ENCODE measurements at regions not wholly inside any gene's neighbourhood (a gene's known extent, or its start where the extent isn't known, plus 50 kb on each side); places are given as distances from the start of the nearest gene placed in this dataset.
A peak's percentile ranks its signal among the peaks of the same experiment; 100 is the strongest.

DNA sequence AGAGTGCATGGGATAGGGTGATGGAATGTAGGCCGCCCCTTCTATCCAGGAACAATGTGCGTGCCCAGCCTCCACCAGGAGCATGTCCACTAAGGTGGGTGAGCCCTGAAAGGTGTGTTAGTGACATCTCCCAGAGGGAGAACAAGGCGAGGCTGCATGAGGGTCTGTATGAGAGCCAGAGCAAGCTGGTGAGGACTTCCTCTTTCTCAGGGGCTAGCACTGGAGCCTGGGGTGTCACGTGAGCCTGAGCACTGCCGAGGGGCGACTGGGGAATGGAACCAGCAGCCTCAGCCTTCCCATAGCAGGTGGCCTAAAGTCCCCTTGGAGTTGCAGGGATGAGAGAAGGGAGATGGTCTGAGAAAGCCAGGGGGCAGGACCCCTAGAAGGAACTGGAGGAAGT, 156.3 kb upstream of the COBL start:
- Mint-ChIP-seq H3K9me3 (no peaks in the 10 kb centered on the region), H3K27me3 (peaks cover 10% of the 10 kb centered on the region), H3K4me3 (no peak overlapping the region), H3K36me3 (ENCODE audit: low read depth) (no peaks in the 10 kb centered on the region), H3K27ac (no peak overlapping the region), H3K4me1 (ENCODE audit: low read depth) (peaks cover 3% of the 10 kb centered on the region)
- no peak for DNase-seq
- H3K36me3 ChIP-seq (ENCODE audit: insufficient read depth, low read length): no peaks in the 10 kb centered on the region
- POLR2A ChIA-PET: no interaction called here
- no peaks in the 10 kb centered on the region for H3K4me1 ChIP-seq (ENCODE audit: insufficient read depth, low read length)
- no peak for ATAC-seq (ENCODE audit: poor library complexity)
- peaks cover 0 to 40% of the 10 kb centered on the region in 2 experiments for H3K9me3 ChIP-seq (ENCODE audit: control insufficient read depth in 1 of 2, insufficient read depth in 1 of 2, low read length in 2 of 2)
- H3K27ac ChIP-seq (ENCODE audit: low read depth in 1 of 2, low read length in 2 of 2): no peak overlapping the region
- peaks cover 0 to 6% of the 10 kb centered on the region in 2 experiments for H3K27me3 ChIP-seq (ENCODE audit: control insufficient read depth in 1 of 2, insufficient read depth in 2 of 2, low read length in 2 of 2)
- TF ChIP-seq, protein P1, sequence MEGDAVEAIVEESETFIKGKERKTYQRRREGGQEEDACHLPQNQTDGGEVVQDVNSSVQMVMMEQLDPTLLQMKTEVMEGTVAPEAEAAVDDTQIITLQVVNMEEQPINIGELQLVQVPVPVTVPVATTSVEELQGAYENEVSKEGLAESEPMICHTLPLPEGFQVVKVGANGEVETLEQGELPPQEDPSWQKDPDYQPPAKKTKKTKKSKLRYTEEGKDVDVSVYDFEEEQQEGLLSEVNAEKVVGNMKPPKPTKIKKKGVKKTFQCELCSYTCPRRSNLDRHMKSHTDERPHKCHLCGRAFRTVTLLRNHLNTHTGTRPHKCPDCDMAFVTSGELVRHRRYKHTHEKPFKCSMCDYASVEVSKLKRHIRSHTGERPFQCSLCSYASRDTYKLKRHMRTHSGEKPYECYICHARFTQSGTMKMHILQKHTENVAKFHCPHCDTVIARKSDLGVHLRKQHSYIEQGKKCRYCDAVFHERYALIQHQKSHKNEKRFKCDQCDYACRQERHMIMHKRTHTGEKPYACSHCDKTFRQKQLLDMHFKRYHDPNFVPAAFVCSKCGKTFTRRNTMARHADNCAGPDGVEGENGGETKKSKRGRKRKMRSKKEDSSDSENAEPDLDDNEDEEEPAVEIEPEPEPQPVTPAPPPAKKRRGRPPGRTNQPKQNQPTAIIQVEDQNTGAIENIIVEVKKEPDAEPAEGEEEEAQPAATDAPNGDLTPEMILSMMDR (IDR thresholded peaks at IDR 0.05): no peak
- CTCF ChIA-PET: no interaction called here
- intact Hi-C loops (cut with DNase I, micrococcal nuclease): no loop called here
- H3K4me3 ChIP-seq (ENCODE audit: low read length): no peak overlapping the region

DNA sequence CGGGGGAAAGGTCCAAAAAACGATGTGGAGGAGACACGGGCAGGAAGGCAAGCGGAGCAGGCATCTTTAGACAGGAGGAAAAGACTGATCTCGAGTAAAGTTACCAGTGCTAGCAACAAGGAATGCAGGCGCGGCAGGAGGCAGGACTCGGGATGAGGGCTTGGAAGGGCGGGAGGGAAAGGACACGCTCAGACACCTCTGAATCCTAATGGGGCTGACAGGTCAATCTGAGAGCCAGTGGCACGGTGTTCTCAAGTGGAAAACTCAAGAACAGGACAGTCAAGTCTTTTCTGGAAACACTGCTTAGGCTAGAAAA, 155.3 kb upstream of the COBL start:
- TF ChIP-seq, protein P1 (IDR thresholded peaks at IDR 0.05): no peak
- ChIA-PET POLR2A (no interaction called here), CTCF (no interaction called here)
- no peak overlapping the region for H3K27ac Mint-ChIP-seq
- intact Hi-C loops (cut with DNase I, micrococcal nuclease): no loop called here
- Histone ChIP-seq H3K27ac (ENCODE audit: low read depth in 1 of 2, low read length in 2 of 2) (no peak overlapping the region), H3K4me3 (ENCODE audit: low read length) (no peak overlapping the region), H3K4me1 (ENCODE audit: insufficient read depth, low read length) (no peaks in the 10 kb centered on the region), H3K36me3 (ENCODE audit: insufficient read depth, low read length) (no peaks in the 10 kb centered on the region), H3K27me3 (ENCODE audit: control insufficient read depth in 1 of 2, insufficient read depth in 2 of 2, low read length in 2 of 2) (peaks cover 0 to 6% of the 10 kb centered on the region in 2 experiments), H3K9me3 (ENCODE audit: control insufficient read depth in 1 of 2, insufficient read depth in 1 of 2, low read length in 2 of 2) (peaks cover 0 to 34% of the 10 kb centered on the region in 2 experiments)
- H3K4me3 Mint-ChIP-seq: no peak overlapping the region
- DNase-seq (no peak), ATAC-seq (ENCODE audit: poor library complexity) (no peak)
- no peaks in the 10 kb centered on the region for H3K9me3 Mint-ChIP-seq
- H3K27me3 Mint-ChIP-seq: peaks cover 10% of the 10 kb centered on the region
- no peaks in the 10 kb centered on the region for H3K36me3 Mint-ChIP-seq (ENCODE audit: low read depth)
- H3K4me1 Mint-ChIP-seq (ENCODE audit: low read depth): peaks cover 11% of the 10 kb centered on the region

DNA sequence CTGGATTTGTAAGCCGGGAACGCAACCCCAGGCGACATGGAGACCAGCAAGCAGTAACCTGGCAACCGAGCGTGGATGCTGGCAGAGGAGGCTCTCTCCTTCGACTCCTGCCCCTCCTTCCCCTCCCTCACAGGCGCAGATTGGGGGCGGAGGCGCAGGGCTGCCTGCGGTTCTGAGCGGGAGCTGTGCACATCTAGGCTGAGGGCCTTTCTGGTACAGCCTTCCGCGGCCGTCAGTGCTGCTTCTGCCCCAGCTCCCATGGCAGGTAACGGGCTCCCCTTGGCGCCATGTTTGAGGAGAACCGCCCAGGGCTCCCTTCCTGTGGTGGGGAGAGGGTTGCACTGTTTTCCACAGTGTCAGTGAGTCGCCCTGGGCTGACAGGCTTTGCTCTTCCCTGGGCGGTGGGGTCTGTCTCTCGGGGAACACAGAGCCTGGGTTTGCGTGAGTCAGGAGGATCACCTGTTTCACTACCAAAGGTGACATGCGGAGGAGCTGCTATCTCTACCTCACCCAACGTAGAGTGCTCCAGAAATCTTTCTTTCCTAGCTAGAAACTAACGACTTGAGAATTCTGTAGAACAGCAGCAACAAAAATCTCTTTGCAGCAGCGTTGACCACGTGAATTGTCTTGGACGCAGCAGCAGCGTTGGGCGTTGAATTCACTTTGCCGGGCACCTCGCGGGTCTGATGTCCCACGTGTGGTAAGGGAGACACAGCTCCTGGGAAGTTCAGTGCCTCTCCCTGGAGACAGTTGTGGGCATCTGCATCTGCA, 154.8 kb upstream of the COBL start:
- Mint-ChIP-seq H3K27ac (no peak overlapping the region), H3K27me3 (peaks cover 10% of the 10 kb centered on the region), H3K4me3 (no peak overlapping the region), H3K36me3 (ENCODE audit: low read depth) (no peaks in the 10 kb centered on the region), H3K4me1 (ENCODE audit: low read depth) (peaks cover 11% of the 10 kb centered on the region), H3K9me3 (no peaks in the 10 kb centered on the region)
- peaks cover 0 to 6% of the 10 kb centered on the region in 2 experiments for H3K27me3 ChIP-seq (ENCODE audit: control insufficient read depth in 1 of 2, insufficient read depth in 2 of 2, low read length in 2 of 2)
- intact Hi-C loops (cut with DNase I, micrococcal nuclease): no loop called here
- DNase-seq: no peak
- ChIA-PET POLR2A (no interaction called here), CTCF (no interaction called here)
- ATAC-seq (ENCODE audit: poor library complexity): peak; percentile 14
- H3K36me3 ChIP-seq (ENCODE audit: insufficient read depth, low read length): no peaks in the 10 kb centered on the region
- H3K9me3 ChIP-seq (ENCODE audit: control insufficient read depth in 1 of 2, insufficient read depth in 1 of 2, low read length in 2 of 2): peaks cover 0 to 31% of the 10 kb centered on the region in 2 experiments
- no peaks in the 10 kb centered on the region for H3K4me1 ChIP-seq (ENCODE audit: insufficient read depth, low read length)
- no peak overlapping the region for H3K4me3 ChIP-seq (ENCODE audit: low read length)
- TF ChIP-seq, protein P1 (IDR thresholded peaks at IDR 0.05): no peak
- H3K27ac ChIP-seq (ENCODE audit: low read depth in 1 of 2, low read length in 2 of 2): no peak overlapping the region

Data from CD4-positive, alpha-beta T cell (primary cell).